Left lung (tissue), 4 donors: ENCODE measurements at regions not wholly inside any gene's neighbourhood (a gene's known extent, or its start where the extent isn't known, plus 50 kb on each side); places are given as distances from the start of the nearest gene placed in this dataset.
"Not testable (repeated sequence)": the region's sequence is repeated elsewhere in the genome, so short reads cannot be mapped to it uniquely, and the experiment has no call there.

Experiments
- ATAC-seq: fragments of 200-7000 bp; cut with Tn5 transposase; one replicate; pipeline ENCODE4 v1.9.1; 2020; ENCODE audit warnings: moderate library complexity
- DNase-seq, 4 donors: peaks; one replicate each; pipeline ENCODE4 v3.0.0-alpha.2; 2013 to 2020
- H3K27ac ChIP-seq, 2 donors: fragments of 200-600 bp; sonication (generic) in 1 of 2; one replicate each; pipeline versions ENCODE4 v1.5.0 to v1.8.0; 2020 to 2021
- H3K27me3 ChIP-seq, 2 donors: fragments of 200-600 bp; sonication (generic) in 1 of 2; one replicate each; pipeline versions ENCODE4 v1.5.0 to v1.8.0; 2020 to 2021
- H3K36me3 ChIP-seq, 2 donors: fragments of 200-600 bp; sonication (generic) in 1 of 2; one replicate each; pipeline versions ENCODE4 v1.5.0 to v1.8.0; 2020 to 2021
- H3K4me1 ChIP-seq, 2 donors: fragments of 200-600 bp; one replicate each; pipeline ENCODE4 v1.8.0; 2021
- H3K4me3 ChIP-seq, 2 donors: fragments of 200-600 bp; sonication (generic) in 1 of 2; one replicate each; pipeline versions ENCODE4 v1.5.0 to v1.8.0; 2020 to 2021; ENCODE audit warnings: mild to moderate bottlenecking in 1 of 2
- H3K9me3 ChIP-seq, 2 donors: fragments of 200-600 bp; sonication (generic) in 1 of 2; one replicate each; pipeline versions ENCODE4 v1.5.0 to v1.8.0; 2020 to 2021
- CTCF ChIP-seq, 2 donors: fragments of 200-600 bp; sonication (generic) in 1 of 2; IDR thresholded peaks; one replicate each; pipeline versions ENCODE4 v1.5.0 to v1.8.0; 2021; ENCODE audit warnings: antibody characterized with exemption in 2 of 2
- intact Hi-C, 2 donors: fragments of 100-400 bp; cut with DNase I; formaldehyde crosslinking; loops; one replicate each; pipeline versions ENCODE4 v1.11.2 to v1.14.2; 2022
- donor health status: DM: no; HTN: yes; CAD: no.
- donor health status: DM: no; HTN: no; CAD: no.

- H3K36me3 ChIP-seq: no peaks in the 10 kb centered on the region
- no peaks in the 10 kb centered on the region for H3K4me1 ChIP-seq
- no peak overlapping the region for H3K27ac ChIP-seq
- H3K27me3 ChIP-seq: no peaks in the 10 kb centered on the region
- no peak for TF ChIP-seq CTCF (IDR thresholded peaks at IDR 0.05)
- H3K4me3 ChIP-seq: no peak overlapping the region
- DNase-seq (no peak), ATAC-seq (no peak)
- no peaks in the 10 kb centered on the region for H3K9me3 ChIP-seq
- intact Hi-C loops: no loop called here
Observed at GRCh38 chrX:10988653-10989052, 122.5 kb upstream of the HCCS start.

GRCh38 chrX:10989386-10989785 lies 121.7 kb upstream of the HCCS start:
- TF ChIP-seq CTCF (IDR thresholded peaks at IDR 0.05): no peak
- Histone ChIP-seq H3K9me3 (no peaks in the 10 kb centered on the region), H3K36me3 (no peaks in the 10 kb centered on the region), H3K27ac (no peak overlapping the region), H3K27me3 (no peaks in the 10 kb centered on the region), H3K4me3 (no peak overlapping the region), H3K4me1 (no peaks in the 10 kb centered on the region)
- DNase-seq (no peak), ATAC-seq (no peak)
- intact Hi-C loops: no loop called here

DNA sequence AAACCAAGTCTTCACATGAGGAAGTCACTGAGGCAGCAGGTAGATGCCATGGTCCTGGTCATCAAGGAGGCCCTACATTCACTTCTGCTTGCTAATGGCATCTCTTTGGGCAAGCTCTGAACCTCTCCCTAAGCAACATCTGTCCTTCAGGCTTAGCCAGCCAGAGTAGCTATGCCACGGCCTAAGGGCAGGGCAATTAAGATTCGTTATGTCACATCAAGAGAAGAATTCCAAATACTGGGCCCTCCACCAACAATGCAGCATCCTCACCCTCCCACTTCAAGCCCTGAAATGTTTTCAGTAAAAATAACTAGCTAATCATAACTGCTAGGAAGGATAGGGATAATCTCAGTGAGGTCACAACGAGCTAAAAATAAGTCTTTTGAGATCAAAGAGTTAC lies 120.7 kb upstream of the HCCS start:
- no peak for TF ChIP-seq CTCF (IDR thresholded peaks at IDR 0.05)
- Histone ChIP-seq H3K27ac (no peak overlapping the region), H3K4me1 (no peaks in the 10 kb centered on the region), H3K36me3 (no peaks in the 10 kb centered on the region), H3K9me3 (no peaks in the 10 kb centered on the region), H3K27me3 (no peaks in the 10 kb centered on the region), H3K4me3 (no peak overlapping the region)
- ATAC-seq (no peak), DNase-seq (no peak)
- intact Hi-C loops: no loop called here

- Histone ChIP-seq H3K27me3 (no peaks in the 10 kb centered on the region), H3K9me3 (no peaks in the 10 kb centered on the region), H3K4me1 (no peaks in the 10 kb centered on the region), H3K27ac (no peak overlapping the region), H3K36me3 (no peaks in the 10 kb centered on the region), H3K4me3 (no peak overlapping the region)
- TF ChIP-seq CTCF (IDR thresholded peaks at IDR 0.05): no peak
- intact Hi-C loops: no loop called here
- no peak for DNase-seq
- no peak for ATAC-seq
Observed at GRCh38 chrX:10990976-10991375, 120.2 kb upstream of the HCCS start.

GRCh38 chrX:10992110-10992509 lies 119.0 kb upstream of the HCCS start:
- Histone ChIP-seq H3K4me3 (no peak overlapping the region), H3K36me3 (no peaks in the 10 kb centered on the region), H3K4me1 (no peaks in the 10 kb centered on the region), H3K9me3 (no peaks in the 10 kb centered on the region), H3K27ac (no peak overlapping the region), H3K27me3 (no peaks in the 10 kb centered on the region)
- intact Hi-C loops: no loop called here
- DNase-seq: no peak
- no peak for ATAC-seq
- TF ChIP-seq CTCF (IDR thresholded peaks at IDR 0.05): no peak

GRCh38 chrX:11007076-11007475 lies 104.1 kb upstream of the HCCS start:
- ATAC-seq, intact Hi-C loops, H3K27me3 ChIP-seq, DNase-seq, H3K4me3 ChIP-seq, H3K36me3 ChIP-seq, H3K27ac ChIP-seq, H3K4me1 ChIP-seq, H3K9me3 ChIP-seq: not testable (repeated sequence)
